HepG2 (cell line): ENCODE measurements at regions not wholly inside any gene's neighbourhood (a gene's known extent, or its start where the extent isn't known, plus 50 kb on each side); places are given as distances from the start of the nearest gene placed in this dataset.

Source experiments
- GABPB1 ChIP-seq: IDR thresholded peaks from 2 replicates; pipeline ENCODE4 v1.6.1; 2016; ENCODE audit warnings: mild to moderate bottlenecking, missing genetic modification reagents, moderate library complexity, missing compliant biosample characterization
- HCFC1 ChIP-seq: fragments of 150-350 bp; IDR thresholded peaks from 2 replicates; pipeline ENCODE4 v1.6.1; 2014; ENCODE audit warnings: low read depth, low read length
- HOXA7 ChIP-seq: sonication (generic); formaldehyde crosslinking; IDR thresholded peaks from 2 replicates; pipeline ENCODE4 v1.8.1; 2022; ENCODE audit warnings: mild to moderate bottlenecking, missing genetic modification reagents, moderate library complexity
- KDM1A ChIP-seq: IDR thresholded peaks from 2 replicates; pipeline ENCODE4 v1.6.1; 2016; ENCODE audit warnings: missing compliant biosample characterization
- KLF9 ChIP-seq: IDR thresholded peaks from 2 replicates; pipeline ENCODE4 v1.6.1; 2016; ENCODE audit warnings: low read depth
- NR1H2 ChIP-seq: sonication (generic); formaldehyde crosslinking; IDR thresholded peaks from 2 replicates; pipeline ENCODE4 v1.8.1; 2022; ENCODE audit warnings: low read depth, missing genetic modification reagents, borderline replicate concordance
- SIX1 ChIP-seq: sonication (generic); formaldehyde crosslinking; IDR thresholded peaks from 2 replicates; pipeline ENCODE4 v1.4.0; 2020; ENCODE audit warnings: missing genetic modification reagents, borderline replicate concordance
- SKIL ChIP-seq: sonication (generic); formaldehyde crosslinking; IDR thresholded peaks from 2 replicates; pipeline ENCODE4 v1.8.0; 2022; ENCODE audit warnings: missing genetic modification reagents, mild to moderate bottlenecking, moderate library complexity, borderline replicate concordance
- TMF1 ChIP-seq: sonication (generic); formaldehyde crosslinking; IDR thresholded peaks from 2 replicates; pipeline ENCODE4 v1.8.1; 2022; ENCODE audit warnings: low read depth, missing genetic modification reagents
- ZMAT3 ChIP-seq: sonication (generic); formaldehyde crosslinking; conservative IDR thresholded peaks from 2 replicates; pipeline ENCODE4 v1.7.0; 2021; ENCODE audit warnings: missing genetic modification reagents
- ZNF550 ChIP-seq: sonication (generic); formaldehyde crosslinking; IDR thresholded peaks from 2 replicates; pipeline ENCODE4 v1.4.0; 2020; ENCODE audit warnings: mild to moderate bottlenecking, missing genetic modification reagents, borderline replicate concordance
- ZNF556 ChIP-seq: sonication (generic); formaldehyde crosslinking; IDR thresholded peaks from 2 replicates; pipeline ENCODE4 v1.4.0; 2020; ENCODE audit warnings: mild to moderate bottlenecking, missing genetic modification reagents, borderline replicate concordance
- ZNF746 ChIP-seq: sonication (generic); formaldehyde crosslinking; IDR thresholded peaks from 2 replicates; pipeline ENCODE4 v1.8.0; 2022; ENCODE audit warnings: mild to moderate bottlenecking, missing genetic modification reagents
- TF ChIP-seq, protein P1 (sequence below): sonication (generic); formaldehyde crosslinking; IDR thresholded peaks from 2 replicates; pipeline ENCODE4 v1.4.0; 2020; ENCODE audit warnings: missing genetic modification reagents
- TF ChIP-seq, protein P2 (sequence below): IDR thresholded peaks from 2 replicates; pipeline ENCODE4 v1.4.0; 2020; ENCODE audit warnings: mild to moderate bottlenecking, missing genetic modification reagents

- TF ChIP-seq, protein P1, sequence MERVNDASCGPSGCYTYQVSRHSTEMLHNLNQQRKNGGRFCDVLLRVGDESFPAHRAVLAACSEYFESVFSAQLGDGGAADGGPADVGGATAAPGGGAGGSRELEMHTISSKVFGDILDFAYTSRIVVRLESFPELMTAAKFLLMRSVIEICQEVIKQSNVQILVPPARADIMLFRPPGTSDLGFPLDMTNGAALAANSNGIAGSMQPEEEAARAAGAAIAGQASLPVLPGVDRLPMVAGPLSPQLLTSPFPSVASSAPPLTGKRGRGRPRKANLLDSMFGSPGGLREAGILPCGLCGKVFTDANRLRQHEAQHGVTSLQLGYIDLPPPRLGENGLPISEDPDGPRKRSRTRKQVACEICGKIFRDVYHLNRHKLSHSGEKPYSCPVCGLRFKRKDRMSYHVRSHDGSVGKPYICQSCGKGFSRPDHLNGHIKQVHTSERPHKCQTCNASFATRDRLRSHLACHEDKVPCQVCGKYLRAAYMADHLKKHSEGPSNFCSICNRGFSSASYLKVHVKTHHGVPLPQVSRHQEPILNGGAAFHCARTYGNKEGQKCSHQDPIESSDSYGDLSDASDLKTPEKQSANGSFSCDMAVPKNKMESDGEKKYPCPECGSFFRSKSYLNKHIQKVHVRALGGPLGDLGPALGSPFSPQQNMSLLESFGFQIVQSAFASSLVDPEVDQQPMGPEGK, result no peak
- TF ChIP-seq GABPB1 (no peak), HOXA7 (CRISPR knock-in tag) (no peak), SKIL (CRISPR knock-in tag) (no peak), ZNF746 (no peak), ZMAT3 (no peak), KDM1A (CRISPR knock-in tag) (no peak), NR1H2 (CRISPR knock-in tag) (no peak), HCFC1 (no peak), SIX1 (CRISPR knock-in tag) (no peak), ZNF550 (CRISPR knock-in tag) (no peak), KLF9 (CRISPR knock-in tag) (no peak), ZNF556 (CRISPR knock-in tag) (no peak), TMF1 (CRISPR knock-in tag) (no peak)
- TF ChIP-seq, protein P2, sequence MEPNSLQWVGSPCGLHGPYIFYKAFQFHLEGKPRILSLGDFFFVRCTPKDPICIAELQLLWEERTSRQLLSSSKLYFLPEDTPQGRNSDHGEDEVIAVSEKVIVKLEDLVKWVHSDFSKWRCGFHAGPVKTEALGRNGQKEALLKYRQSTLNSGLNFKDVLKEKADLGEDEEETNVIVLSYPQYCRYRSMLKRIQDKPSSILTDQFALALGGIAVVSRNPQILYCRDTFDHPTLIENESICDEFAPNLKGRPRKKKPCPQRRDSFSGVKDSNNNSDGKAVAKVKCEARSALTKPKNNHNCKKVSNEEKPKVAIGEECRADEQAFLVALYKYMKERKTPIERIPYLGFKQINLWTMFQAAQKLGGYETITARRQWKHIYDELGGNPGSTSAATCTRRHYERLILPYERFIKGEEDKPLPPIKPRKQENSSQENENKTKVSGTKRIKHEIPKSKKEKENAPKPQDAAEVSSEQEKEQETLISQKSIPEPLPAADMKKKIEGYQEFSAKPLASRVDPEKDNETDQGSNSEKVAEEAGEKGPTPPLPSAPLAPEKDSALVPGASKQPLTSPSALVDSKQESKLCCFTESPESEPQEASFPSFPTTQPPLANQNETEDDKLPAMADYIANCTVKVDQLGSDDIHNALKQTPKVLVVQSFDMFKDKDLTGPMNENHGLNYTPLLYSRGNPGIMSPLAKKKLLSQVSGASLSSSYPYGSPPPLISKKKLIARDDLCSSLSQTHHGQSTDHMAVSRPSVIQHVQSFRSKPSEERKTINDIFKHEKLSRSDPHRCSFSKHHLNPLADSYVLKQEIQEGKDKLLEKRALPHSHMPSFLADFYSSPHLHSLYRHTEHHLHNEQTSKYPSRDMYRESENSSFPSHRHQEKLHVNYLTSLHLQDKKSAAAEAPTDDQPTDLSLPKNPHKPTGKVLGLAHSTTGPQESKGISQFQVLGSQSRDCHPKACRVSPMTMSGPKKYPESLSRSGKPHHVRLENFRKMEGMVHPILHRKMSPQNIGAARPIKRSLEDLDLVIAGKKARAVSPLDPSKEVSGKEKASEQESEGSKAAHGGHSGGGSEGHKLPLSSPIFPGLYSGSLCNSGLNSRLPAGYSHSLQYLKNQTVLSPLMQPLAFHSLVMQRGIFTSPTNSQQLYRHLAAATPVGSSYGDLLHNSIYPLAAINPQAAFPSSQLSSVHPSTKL (CRISPR knock-in tag), result no peak
Observed at GRCh38 chr13:103174966-103175365, 108.7 kb upstream of the SLC10A2 start (continued).
